Retinal pigment epithelial cell (primary cell): ENCODE measurements at regions not wholly inside any gene's neighbourhood (a gene's known extent, or its start where the extent isn't known, plus 50 kb on each side); places are given as distances from the start of the nearest gene placed in this dataset.

ENCODE experiments used
- DNase-seq: peaks from one replicate; pipeline ENCODE4 v3.0.0-alpha.2; 2010; ENCODE audit warnings: low read depth
- H3K4me3 ChIP-seq: 2 replicates; pipeline ENCODE4 v1.5.1; 2011; ENCODE audit warnings: mild to moderate bottlenecking, low read length, control low read depth, moderate library complexity
- CTCF ChIP-seq: conservative IDR thresholded peaks from 2 replicates; pipeline ENCODE4 v1.5.1; 2011; ENCODE audit warnings: low read depth, low read length, control low read depth, inconsistent platforms

GRCh38 chr12:111193977-111194702 lies 174.8 kb downstream of the PHETA1 start:
- no peak for DNase-seq
- TF ChIP-seq CTCF, result no peak
- H3K4me3 ChIP-seq, result no peak overlapping the region

DNA sequence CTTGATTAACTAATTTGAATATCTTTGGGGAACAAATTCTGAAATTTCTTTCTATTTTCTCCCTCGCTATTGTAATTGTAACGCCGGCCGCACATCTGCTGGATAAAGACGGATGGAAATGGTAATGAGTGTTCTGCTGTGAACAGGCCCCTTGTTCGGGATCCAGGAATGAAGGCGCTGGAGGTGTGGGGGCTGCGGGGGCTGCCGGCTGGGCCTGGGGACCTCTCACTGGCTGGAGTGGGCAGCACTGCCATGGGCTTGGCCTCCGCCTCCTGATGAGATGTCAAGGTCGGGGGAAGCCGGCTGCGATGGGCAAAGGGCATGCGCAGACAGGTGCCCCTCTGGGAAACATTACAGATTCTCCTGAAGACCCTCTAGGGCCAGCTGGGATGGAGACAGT lies 175.4 kb downstream of the PHETA1 start:
- no peak for TF ChIP-seq CTCF
- DNase-seq, result no peak
- no peak overlapping the region for H3K4me3 ChIP-seq

- H3K4me3 ChIP-seq, result no peak overlapping the region
- no peak for TF ChIP-seq CTCF
- DNase-seq, result no peak
Observed at GRCh38 chr12:111193067-111193466, 175.8 kb downstream of the PHETA1 start.

GRCh38 chr12:111192647-111193046 lies 176.2 kb downstream of the PHETA1 start:
- H3K4me3 ChIP-seq, result no peak overlapping the region
- no peak for DNase-seq
- no peak for TF ChIP-seq CTCF

- H3K4me3 ChIP-seq, result no peak overlapping the region
- TF ChIP-seq CTCF, result no peak
- no peak for DNase-seq
Observed at GRCh38 chr12:111190741-111191526, 178.0 kb downstream of the PHETA1 start.

DNA sequence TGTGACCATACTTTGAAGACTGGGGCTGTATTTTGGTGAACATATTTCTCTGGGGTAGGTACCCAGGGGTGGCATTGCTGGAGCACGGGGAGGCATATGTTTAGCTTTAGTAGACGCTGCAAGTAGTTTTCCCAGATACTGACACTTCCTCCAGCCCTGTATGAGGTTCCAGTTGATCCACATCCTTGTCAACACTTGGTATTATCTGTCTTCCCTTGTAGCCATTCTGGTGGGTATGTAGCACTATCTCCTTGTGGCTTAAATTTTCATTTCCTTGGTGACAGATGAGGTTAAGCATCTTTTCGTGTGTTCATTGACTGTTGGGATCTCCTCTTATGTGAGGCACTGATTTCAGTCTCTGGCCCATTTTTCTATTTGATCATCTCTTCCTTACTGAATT lies 179.1 kb downstream of the PHETA1 start:
- TF ChIP-seq CTCF, result no peak
- no peak overlapping the region for H3K4me3 ChIP-seq
- DNase-seq, result no peak

DNA sequence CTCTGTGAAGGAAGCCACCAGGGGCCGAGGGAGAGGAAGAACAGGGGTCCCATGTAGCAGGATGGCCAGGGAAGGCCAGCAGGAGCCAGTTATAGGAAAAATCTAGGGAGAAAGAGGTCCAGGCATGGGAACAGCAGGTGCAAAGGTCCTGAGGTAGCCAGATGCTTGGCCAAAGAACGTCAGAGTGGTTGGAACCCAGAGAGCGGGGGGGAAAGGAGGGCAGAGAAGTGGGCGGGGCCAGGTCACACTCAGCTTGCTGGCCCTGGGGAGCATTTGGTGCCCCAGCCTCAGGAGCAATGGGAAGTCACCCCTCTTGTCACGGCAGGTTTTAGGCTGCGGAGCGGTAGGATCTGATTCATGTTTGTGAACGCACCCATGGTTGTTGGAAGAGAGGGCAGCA lies 180.5 kb downstream of the PHETA1 start:
- no peak for TF ChIP-seq CTCF
- DNase-seq, result no peak
- no peak overlapping the region for H3K4me3 ChIP-seq
